GM19193 (cell line): ENCODE measurements at regions not wholly inside any gene's neighbourhood (a gene's known extent, or its start where the extent isn't known, plus 50 kb on each side); places are given as distances from the start of the nearest gene placed in this dataset.

Source experiments
- POLR2A ChIP-seq: IDR thresholded peaks from 4 replicates; pipeline ENCODE4 v1.6.1; 2011; ENCODE audit not compliant: insufficient read depth, insufficient read length; ENCODE audit errors: extremely low read depth

DNA sequence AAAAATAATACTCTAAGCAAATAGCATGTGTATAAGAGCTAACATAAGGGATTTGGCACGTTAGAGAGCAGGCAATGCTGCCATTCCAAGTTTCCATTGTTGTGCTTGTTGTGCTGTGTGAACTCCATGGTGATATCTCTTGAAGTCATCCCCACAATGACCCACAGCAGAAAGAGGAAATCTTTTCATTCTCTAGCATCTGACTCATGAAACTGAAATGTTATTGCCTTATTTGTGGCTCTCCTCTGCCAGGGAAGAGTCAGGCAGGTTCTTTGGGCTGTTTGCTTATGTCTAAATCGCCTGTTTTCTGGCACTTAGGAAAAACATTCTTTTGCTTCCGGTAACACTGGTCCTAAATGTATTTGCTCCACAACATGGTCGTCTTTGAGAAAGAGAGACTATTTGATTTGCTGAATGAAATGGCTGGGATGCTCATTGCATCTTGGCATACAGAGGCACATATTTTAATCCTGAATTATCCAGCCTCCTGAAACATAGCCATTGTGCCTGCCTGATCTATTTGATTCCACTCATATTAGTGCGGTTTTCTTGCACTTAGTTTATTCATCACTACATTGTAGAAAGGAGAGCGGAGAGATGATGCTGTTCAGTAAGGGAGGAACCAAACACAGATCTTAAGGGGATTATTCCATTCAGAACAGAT lies 188.8 kb downstream of the CSNK1G3 start:
- no peak for TF ChIP-seq POLR2A

- TF ChIP-seq POLR2A: no peak
Observed at GRCh38 chr5:123699571-123699970, 187.6 kb downstream of the CSNK1G3 start.

- no peak for TF ChIP-seq POLR2A
Observed at GRCh38 chr5:123696921-123697341, 185.0 kb downstream of the CSNK1G3 start.

DNA sequence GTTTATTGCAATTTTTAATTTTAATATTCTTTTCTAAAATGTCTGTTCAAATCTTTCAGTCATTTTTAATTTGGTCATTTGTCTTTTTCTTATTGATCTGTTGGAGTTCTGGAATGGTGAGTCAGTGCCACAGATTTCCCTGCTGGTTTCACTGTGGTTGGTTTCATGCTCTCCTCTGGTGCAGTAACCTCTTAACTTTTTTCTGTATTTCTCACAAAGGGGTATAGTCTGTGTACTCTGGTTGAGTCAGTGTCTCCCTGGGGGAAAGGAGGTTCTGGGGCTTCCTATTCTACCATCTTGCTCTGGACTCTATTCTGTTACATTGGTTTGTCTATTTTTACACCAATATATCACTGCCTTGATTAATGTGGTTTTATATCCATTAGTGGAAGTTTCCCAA lies 178.8 kb downstream of the CSNK1G3 start:
- TF ChIP-seq POLR2A: no peak

DNA sequence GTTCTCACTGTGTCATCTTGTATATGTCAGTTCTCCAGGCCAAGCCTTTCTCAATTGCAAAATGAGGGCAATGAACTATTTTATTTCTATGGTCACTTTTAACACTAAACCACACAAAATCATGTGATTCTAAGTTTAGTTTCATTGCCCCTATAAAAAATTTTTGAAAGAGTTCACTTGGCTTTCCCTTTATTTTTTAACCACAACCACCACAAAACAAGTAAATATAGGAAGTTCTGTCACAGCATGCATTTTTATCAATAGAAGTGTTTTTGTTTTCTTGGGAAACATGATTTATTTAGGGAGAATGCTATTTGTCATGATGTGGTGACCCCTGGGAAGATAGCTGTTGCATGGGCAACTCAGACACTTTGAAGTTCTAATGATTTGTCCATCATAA lies 169.1 kb downstream of the CSNK1G3 start:
- no peak for TF ChIP-seq POLR2A

- TF ChIP-seq POLR2A: no peak
Observed at GRCh38 chr5:123673107-123673506, 161.1 kb downstream of the CSNK1G3 start.

DNA sequence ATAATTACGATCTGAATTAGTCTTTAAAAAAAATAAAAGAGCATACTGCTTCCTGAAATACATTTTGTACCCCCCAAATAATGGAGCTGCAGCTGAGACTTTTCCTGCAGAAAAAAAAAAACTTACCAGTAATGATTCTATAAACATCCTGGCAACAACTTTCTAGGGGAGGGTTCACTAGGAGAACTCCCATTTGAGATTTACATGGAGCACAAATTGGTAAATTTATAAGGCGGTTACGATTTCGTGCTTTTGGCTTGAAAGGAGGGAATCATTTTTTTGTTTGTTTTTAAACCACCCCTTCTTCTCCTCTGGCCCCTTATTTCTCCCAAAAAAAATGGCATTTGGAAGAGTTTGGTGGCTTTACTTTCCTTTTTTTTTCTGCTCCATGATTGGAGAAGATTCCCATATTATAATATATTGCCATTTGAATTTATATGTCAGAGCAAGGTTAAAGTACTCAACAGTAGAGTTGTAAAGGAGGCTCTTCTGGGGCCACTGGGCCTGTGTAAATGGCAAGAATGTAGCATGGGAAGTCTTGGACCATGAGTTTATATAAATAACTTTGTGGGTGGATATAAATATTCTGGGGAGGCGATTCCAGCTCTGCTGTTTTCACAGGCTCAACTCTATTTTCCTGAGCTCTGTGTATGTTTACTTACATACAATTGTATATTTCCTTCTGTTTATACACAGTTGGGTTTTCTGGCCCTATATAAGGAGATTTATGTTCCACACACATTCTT lies 159.9 kb downstream of the CSNK1G3 start:
- no peak for TF ChIP-seq POLR2A

DNA sequence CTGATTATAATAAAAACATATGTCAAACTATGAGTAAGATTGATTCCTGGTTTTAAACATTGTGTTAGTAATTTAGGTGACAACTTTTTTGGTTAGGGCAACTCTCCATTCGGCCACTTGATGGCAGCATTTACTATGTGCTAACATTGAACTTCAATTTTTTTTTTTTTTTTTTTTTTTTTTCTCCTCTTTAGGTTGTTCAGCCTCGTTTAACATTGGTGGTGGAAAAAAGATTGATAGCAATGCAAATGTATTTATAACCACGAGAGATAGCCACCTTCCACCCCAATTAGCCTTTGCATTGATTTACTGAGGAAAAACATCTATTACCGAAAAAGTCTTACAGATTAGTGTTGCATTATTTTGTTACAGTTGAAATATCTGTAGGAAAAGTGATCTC lies 159.1 kb downstream of the CSNK1G3 start:
- TF ChIP-seq POLR2A: no peak
